AG08395 (cell line): ENCODE measurements at regions not wholly inside any gene's neighbourhood (a gene's known extent, or its start where the extent isn't known, plus 50 kb on each side); places are given as distances from the start of the nearest gene placed in this dataset.
"Not testable (repeated sequence)": the region's sequence is repeated elsewhere in the genome, so short reads cannot be mapped to it uniquely, and the experiment has no call there.

ENCODE experiments used
- DNase-seq: peaks from one replicate; pipeline ENCODE4 v3.0.0; 2012; ENCODE audit warnings: mixed read lengths, low spot score

DNA sequence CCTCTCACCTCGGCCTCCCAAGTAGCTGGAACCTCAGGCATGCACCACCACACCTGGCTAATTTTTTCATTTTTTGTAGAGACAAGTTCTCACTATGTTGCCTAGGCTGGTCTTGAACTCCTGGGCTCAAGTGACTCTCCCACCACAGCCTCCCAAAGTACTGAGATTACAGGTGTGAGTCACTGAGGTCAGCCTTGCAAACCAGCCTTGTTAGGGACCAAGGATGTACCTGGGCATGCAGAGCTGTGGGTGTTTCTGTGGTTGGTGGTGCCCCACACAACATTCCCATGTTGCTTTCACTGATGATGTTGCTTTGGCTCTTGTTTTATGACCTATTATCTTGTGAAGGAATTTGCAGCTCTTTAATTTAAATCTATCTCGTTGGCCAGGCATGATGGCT lies 54.8 kb downstream of the OTUD1 start:
- no peak for DNase-seq

DNA sequence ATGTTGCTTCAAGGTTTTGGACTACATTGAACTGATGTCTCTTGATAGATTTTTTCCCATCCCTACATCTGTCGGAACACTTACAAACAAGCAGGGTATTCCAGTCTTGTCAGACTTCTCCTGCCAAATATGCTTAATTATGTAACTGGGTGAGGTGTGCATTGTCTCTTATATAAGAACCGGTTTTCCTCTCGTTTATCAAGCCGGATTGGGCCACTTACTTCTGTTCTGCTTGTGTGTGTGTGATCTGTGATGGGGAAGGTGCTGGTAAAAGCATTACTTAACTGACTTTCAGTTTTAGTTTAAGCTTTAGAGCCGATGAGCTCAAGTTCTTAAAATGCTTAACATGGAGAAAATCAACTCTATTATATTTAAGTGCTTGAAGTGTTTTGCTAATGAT lies 57.9 kb downstream of the OTUD1 start:
- no peak for DNase-seq

DNA sequence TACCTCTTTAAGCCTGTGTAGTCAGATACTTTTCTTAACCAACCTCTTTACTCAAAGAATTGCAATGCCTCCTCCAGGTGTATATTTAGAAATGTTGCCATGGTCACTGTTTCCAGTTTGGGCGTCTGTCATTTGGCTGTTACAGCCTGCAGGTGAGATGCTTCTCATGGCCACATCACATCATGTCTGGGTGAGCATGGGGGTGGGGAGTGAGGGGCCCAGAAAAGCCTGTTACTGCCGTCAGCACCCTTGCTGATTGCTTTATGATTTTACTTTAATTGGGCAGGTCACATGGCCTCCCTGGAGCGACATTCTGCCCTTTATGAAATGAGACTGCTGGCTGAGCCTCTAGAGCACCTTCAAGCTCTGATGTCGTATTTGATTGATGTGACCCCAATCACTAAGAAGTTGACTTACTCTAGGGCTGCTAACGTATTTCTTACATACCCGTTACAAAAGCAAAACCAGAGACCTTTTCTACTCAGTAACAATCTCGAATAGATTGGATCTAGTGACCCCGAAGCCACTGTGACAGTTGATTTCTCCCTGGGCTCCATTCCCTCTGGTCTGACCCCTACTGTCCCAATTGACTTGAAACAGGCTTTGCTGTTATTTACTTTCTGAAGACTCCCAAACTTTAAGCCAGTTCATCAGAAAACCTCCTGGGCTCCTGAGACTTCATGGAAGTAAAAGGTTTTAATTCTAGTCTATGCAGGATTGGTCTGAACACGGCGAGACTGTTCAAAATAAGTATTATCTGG lies 60.7 kb downstream of the OTUD1 start:
- no peak for DNase-seq

DNA sequence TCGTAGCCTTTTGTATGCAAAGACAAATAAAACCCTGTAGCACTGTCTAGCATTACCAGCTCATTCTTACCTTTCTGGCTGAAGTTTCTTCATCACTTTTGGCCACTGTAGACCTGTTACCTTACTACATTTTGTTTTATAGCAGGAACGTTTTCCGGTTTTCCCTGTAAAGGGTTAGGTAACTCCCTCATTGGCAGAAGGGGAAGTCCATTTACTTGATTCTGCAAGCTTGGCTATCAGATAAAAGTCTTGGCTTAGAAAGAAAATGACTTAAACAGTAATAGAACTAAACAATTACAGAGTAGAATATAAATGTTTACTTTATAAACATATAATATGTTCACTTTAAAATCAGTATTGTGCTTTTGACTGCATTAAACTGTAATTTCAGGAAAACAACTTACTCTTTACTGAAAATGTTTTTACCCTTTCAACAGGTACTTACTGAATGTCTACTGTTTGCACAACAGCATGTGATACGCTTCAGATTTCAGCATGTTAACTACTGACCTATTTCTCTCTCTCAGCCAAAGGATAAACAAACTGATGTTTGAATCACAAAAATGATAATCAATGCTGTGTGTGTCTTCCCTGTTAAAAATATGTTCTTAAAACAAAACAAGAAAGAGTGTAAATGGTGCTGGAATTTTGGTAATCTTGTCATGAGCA lies 67.1 kb downstream of the OTUD1 start:
- no peak for DNase-seq

DNA sequence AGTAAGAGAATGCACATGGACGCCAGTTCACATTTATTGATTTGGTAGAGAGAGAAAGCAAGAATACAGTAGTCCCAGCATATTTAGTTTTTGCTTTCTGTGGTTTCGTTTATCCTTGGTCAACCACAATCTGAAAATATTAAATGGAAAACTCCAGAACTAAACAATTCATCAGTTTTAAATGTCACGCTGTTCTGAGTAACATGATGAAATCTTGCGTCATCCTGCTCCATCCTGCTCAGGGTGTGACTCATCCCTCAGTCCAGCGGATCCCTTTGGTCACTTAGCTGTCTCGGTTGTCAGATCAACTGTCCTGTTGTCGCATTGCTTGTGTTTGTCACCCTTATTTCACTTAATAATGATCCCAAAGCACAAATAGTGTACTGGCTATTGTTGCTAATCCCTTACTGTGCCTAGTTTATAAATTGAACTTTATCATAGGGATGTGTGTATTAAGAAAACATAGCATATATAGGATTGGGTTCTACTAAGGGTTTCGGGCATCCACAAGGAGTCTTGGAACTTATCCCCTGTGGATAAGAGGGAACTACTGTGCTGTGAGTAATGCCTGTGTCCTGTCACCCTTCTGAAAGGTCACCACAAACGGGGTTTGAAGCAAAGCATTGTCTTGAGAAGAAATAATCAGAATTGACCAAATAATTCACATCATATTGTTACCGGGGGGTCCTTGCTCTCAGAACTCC lies 73.6 kb downstream of the OTUD1 start:
- DNase-seq: peak; percentile 19

DNA sequence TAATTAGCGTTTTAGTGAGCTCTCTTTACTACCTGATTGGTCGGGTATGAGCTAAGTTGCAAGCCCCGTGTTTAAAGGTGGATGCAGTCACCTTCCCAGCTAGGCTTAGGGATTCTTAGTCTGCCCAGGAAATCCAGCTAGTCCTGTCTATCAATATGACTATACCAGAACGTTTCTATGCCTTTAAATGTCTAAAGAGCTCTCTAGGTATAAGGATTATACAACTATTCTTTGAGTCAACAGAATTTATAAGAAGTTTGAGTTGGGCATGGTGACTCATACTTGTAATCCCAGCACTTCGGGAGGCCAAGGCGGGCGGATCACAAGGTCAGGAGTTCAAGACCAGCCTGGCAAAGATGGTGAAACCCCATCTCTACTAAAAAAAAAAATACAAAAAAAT lies 74.7 kb downstream of the OTUD1 start:
- not testable (repeated sequence) for DNase-seq

DNA sequence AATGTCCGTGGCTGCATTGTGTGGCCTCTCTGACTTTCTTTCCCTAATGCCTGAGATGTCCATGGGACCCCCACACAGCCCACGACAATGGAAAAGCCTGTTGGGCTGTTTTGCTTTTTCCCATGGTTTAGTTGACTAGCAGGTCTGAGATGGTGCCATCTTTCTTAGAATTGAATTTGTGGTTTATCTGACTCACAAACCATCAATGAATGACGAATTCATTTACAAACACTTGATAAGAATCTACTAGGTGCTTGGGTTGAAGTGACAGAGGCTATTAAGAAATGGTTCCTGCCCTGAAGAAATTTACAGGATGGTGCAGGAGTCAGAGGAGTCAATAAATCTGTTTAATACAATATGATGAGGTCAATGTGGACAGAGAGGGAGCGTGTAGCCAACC lies 75.4 kb downstream of the OTUD1 start:
- DNase-seq: no peak

DNA sequence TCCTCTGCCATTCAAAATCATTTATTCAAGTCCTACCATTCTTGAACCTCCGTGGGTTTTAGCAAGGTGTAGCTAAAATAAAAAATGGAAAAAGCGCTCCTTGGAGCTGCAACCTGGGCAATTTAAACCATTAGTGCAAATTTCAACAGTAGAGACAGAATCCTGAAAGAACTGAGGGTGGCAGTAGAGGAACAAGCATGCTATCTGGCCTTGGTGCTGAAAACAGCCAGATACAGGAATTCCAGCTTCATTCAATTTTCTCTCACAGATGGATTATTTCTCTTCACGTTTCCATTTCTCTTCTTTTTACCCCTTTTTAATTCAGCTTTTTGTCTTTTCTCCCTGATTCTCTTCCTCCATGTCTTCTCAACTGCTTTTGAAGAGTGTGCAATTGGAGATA lies 77.7 kb downstream of the OTUD1 start:
- peak; percentile 16 for DNase-seq

DNA sequence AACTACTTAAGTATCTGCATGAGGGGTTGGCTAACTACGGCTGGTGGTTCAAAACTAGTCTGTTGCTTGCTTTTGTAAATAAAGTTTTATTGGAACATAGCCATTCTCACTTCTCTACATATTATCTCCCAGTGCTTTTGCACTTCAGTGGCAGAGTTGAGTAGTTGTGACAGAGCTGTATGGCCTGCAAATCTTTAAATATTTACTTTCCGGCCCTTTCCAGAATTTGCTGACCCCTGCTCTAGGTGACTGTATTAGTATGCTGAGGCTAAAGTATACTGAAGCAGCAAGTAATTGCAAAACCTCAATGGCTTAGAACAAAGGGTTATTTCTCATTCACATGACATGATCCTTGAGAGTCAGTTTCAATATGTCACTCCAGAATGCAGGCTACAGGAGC lies 78.3 kb downstream of the OTUD1 start:
- no peak for DNase-seq

DNA sequence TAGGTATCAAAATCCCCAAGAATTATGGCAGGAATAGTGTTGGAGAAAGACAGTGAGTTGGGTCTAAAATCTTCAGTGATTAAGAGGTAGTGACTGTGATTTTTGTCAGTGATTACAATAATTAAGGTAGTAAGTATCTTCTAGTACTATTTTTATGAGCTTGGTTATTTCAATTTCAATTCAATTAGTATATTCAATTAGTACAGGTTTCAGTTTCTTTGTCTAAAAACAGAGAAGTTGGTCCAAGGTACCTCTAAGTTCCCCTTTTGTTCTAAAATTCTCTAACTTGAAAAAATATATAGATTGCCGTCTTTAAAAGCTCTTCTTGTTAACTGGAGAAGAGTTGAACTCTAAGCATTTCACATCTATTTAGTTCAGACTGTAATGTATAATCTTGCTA lies 82.9 kb downstream of the OTUD1 start:
- no peak for DNase-seq

DNA sequence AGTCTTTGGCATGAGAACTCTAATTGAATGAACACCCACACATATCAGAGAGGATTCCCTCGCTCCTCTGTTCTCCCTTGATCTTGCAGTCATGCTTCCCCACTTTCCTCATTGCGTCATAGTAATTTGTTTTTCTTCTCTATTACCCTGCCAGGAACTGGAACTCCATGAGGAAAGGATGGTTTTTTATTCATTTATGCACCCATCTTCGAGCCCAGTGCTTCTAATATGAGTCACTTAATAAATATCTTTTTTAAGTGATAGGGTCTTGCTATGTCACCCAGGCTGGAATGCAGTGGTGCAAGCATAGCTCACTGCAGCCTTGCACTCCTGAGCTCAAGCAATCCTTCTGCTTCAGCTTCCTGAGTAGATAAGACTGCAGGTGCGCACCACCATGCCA lies 83.5 kb downstream of the OTUD1 start:
- no peak for DNase-seq

DNA sequence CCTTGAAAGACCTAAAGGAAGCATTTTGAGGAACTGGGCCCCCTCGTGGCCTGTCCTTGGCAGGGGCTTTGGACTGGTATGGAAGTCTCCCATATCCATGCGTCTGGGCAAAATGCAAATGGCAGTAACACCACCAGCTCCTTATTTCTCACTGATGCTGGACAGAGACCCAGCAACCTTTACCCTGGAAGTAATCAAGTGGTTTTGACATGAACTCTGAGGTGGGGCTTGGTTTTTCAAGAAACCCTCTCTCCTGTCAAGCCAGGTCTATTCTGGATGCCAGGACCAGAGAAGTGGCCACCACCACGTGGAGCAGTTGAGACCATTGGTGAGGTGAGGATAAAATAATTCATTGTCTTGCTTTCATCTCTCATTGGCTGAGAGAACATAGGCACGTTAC lies 84.4 kb downstream of the OTUD1 start:
- DNase-seq: no peak

DNA sequence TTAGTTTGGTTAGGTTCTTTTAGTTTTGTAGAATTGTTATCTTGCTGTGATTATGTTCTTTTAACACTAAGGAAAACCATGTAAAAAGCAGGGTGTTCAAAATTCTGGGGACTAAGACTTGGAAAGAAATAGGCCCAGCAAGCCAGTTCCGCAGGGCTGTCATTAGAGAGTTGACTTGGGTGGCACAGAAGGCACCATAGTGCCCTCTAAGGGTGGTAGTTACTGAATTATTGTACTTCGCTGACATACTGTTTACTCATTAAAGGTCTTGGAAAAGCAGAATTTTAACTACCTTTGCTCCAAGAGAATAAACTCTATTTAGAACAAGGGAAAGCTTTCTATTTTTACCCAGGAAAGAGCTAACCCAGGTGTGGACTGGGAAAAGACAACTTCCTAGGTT lies 86.5 kb downstream of the OTUD1 start:
- peak; percentile 6 for DNase-seq

DNA sequence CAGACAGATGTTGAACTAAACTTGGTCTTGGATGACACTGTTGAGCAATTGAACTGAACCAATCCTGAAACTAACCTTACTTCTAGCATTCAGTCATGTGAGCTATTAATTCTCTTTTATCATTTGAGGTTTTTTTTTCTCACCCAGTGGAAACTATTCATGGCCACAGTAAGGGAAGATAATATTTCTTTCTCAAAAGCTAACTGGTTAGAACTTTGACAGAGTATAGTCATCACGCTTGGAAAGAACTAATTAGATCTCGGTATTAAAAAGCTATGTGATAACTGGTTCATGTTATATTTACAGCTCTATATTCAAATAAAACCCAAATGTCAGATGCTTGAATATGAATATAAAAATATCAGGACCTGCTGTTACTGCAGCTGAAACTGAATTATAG lies 89.5 kb downstream of the OTUD1 start:
- no peak for DNase-seq

DNA sequence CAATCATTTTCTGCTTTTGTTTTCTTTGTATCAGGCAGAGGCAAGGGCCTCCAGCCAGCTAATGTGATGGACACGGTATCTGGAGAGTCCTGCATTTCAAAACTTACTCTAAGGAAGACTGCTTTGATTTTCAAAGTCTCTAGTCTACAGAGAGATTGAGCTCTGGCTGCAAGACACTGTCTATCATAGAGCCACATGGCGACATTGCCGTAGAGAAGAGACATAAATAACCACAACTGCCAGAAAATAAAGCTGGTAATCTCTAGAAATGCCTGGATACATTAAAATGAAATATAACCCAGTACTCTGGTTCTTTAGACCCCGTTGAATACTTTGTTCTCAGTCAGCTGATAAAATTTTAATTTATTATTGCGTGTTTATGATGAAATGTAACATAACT lies 90.8 kb downstream of the OTUD1 start:
- no peak for DNase-seq

DNA sequence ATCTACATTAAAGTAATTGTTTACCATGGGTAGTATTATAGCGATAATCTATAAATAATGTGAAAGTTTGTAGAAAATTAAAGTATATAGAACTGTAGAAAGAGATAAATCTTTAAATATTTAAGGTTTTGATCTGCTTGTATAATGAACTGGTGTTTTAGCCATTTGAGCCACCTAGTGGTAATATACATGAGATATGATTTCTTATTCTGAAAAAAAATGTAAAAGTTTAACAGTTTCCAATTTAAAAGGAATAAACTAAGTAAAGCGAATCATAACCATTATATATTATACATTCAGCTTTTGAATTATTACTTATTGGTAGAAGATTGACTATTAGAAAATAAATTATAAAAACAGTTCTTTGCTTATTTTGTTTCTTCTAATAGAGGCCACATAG lies 91.2 kb downstream of the OTUD1 start:
- DNase-seq: peak; percentile 7

DNA sequence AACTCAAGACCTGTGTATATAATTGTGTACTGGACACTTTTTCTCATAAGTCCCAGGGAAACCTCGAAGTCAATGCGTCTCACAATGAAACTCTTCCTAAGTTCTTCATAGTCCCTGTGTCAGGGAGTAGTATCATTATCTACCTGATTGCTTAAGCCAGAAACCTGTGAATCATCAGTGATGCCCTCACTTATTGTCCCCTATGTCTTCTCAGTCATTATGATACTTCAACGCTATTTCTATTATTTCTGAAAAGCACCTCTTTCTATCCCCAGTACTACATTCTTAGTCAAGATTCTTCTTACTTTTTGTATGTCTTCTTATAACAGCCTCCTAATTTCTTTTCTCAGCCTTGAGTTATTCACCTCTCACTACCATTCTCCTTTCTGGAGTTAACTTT lies 94.3 kb downstream of the OTUD1 start:
- no peak for DNase-seq

DNA sequence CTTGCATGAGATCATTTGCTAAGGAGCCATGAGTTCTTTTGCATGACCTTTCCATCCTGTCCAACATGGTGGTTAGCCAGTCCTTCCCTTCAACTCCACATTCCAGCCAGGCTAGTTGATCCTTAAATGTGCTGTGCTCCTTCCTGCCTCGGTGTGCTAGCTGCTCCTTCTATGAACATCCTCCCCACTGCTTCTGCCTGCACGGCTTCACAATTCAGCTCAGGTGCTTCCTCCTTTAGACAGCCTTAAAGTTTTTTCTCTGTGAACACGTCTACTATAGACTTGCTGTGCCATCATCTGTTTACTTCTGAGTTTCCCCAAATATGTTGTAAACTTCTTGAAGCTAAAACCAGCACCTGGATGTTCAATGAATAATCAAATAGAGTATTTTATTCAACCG lies 95.5 kb downstream of the OTUD1 start:
- DNase-seq: no peak

DNA sequence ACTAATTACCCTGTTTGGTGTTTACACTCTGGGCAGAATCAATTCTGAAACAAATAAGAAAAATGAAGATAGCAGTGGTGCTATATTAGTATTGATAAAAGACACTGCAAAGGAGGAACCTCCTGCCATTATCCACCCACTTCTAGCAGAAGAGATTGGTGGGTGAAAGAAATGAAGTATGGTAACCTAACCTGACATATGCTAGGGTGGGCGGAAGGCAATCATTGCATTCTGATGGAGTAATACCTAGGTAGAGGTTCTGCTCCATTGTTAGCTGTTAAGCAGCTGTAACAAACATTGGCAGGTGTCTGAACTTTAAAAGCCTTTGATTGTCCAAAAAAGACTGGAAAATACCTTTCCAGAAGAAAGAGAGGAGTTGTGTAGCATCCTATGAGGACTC lies 95.9 kb downstream of the OTUD1 start:
- DNase-seq: no peak

DNA sequence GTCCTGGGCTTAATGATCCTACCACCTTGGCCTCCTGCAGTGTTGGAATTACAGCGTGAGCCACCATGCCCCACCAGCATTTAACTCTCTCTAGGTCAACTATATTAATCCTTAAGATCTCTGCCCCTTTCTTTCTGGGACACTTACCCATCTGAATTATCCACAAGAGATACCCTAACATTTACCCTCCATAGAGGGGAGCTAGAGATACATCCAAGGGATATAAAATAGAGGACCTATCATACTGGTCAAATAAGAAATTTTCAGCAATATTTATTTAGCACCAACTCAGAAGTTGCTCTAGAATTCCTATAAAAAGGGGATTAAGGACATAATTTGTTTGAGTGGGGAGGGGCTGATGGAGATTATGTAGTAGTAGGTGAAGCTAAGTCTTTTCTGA lies 96.5 kb downstream of the OTUD1 start:
- DNase-seq: no peak

DNA sequence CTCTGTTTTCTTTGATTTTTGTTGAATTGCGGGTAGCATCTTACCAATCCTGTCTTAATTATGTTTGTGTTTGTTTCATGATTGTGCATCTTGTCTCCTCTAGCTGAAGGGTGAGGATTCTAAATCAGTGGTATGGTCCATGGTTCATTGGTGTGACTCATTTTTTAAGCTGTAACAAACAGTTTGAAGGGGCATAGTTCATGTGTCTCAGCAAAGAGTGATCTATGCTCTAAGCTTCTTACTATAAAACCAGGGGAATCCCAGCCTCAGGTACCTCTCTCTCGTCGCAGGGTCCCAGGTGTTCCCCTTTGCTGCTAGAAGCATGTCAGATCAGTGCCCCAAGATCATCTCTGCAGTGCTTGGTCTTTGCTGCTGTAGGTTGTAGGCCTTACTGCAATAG lies 100.1 kb downstream of the OTUD1 start:
- no peak for DNase-seq

DNA sequence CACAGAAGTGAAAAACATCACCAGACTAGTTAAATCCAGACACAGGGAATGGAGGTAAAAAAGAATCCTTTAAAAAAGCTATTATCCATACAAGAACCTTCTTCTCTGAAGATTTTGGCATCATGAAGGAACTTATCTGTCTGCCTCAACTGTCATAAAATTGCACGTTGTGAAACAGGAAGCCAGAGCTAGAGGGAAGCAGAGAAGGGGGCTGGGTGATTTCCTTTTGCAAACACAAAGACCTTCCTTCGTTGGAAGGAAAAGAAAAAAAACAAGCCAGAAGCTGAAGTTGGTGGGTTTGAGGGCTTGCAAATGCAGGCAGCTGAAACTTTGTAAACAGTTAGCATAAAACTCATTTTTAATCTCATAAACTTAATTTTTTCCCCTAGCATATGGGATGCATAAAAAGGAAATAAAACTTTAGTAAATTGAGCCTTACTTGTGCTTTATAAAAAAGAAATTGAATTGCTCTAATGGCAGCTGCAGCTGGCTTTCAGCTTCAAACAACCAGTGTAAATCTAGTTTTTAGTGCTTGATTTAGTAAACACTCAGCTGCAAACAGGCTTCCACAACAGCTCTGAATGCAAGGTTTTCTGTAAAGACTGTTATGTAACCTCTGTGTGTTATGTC lies 101.6 kb downstream of the OTUD1 start:
- no peak for DNase-seq
